ENCODE measurements at regions not wholly inside any gene's neighbourhood (a gene's known extent, or its start where the extent isn't known, plus 50 kb on each side); places are given as distances from the start of the nearest gene placed in this dataset.

DNA sequence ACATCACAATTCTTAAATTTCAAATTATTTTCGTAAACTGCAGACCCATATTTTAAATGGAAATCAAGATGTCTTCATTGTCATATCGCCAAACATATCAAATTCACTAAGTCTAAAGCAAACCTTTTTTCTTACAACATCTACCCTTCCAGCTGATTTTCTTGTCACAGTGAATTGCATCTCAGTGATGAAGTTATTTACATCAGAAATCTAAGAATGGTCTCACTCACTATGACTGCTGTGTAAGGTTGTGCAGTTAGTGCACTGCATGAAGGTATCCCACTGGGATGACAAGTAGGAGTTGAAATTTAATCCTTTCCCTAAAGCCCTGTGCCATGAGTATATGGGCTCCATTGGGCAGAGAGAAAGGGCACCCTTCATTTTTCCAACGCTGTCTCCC lies 399.4 kb upstream of the ITGA1 start:
- FAIRE-seq (no peak), DNase-seq (ENCODE audit: low read depth in 1 of 2, low spot score in 2 of 2) (no peak)
- Histone ChIP-seq H4K8ac (ENCODE audit: extremely low read depth, insufficient read depth, low read length) (no peak overlapping the region), H3K79me1 (ENCODE audit: low read depth, low read length) (no peaks in the 10 kb centered on the region), H3K23me2 (ENCODE audit: low read depth, low read length) (no peaks in the 10 kb centered on the region), H3K4ac (replicated peaks; ENCODE audit: insufficient read length, low read depth, low read length) (no peak overlapping the region), H4K91ac (replicated peaks; ENCODE audit: insufficient read length, low read length) (no peak overlapping the region), H3K14ac (ENCODE audit: insufficient read length) (no peak overlapping the region), H2AFZ (ENCODE audit: low read length) (no peak overlapping the region), H2BK5ac (ENCODE audit: low read depth, low read length) (no peak overlapping the region), H3K27me3 (replicated peaks in 1 of 4; ENCODE audit: control insufficient read depth in 3 of 4, extremely low read depth in 1 of 4, insufficient read depth in 3 of 4, low read length in 3 of 4) (no peaks in the 10 kb centered on the region), H2BK12ac (ENCODE audit: low read depth, low read length) (no peak overlapping the region), H3K18ac (ENCODE audit: extremely low read depth, low read length) (no peak overlapping the region), H3K9me3 (ENCODE audit: insufficient read depth in 2 of 2, low read depth in 1 of 2, low read length in 1 of 2) (no peaks in the 10 kb centered on the region), H3K4me2 (ENCODE audit: insufficient read depth in 1 of 2, low read depth in 2 of 2, low read length in 2 of 2) (no peak overlapping the region), H3K4me1 (replicated peaks in 1 of 4; ENCODE audit: control insufficient read depth in 3 of 4, insufficient read depth in 4 of 4, low read length in 3 of 4) (no peaks in the 10 kb centered on the region), H3K27ac (ENCODE audit: low read depth, low read length) (no peak overlapping the region), H3K79me2 (ENCODE audit: control insufficient read depth in 1 of 2, insufficient read depth in 2 of 2, low read length in 2 of 2) (no peaks in the 10 kb centered on the region), H3K23ac (ENCODE audit: insufficient read length) (no peak overlapping the region), H3K9ac (replicated peaks in 1 of 4; ENCODE audit: extremely low read depth in 1 of 4, low read depth in 3 of 4, low read length in 3 of 4) (no peak overlapping the region), H3K36me3 (ENCODE audit: control insufficient read depth in 2 of 4, insufficient read depth in 4 of 4, low read length in 3 of 4) (no peaks in the 10 kb centered on the region), H3K4me3 (ENCODE audit: extremely low read depth in 1 of 4, insufficient read depth in 2 of 4, low read depth in 3 of 4, low read length in 4 of 4) (no peak overlapping the region), H4K20me1 (replicated peaks in 1 of 2; ENCODE audit: control insufficient read depth in 1 of 2, insufficient read depth in 2 of 2, low read length in 2 of 2) (no peaks in the 10 kb centered on the region), H4K5ac (ENCODE audit: insufficient read length, low read depth, low read length) (no peak overlapping the region), H2BK15ac (ENCODE audit: low read length) (no peak overlapping the region), H2BK120ac (replicated peaks; ENCODE audit: low read depth, low read length) (no peak overlapping the region), H3K56ac (replicated peaks; ENCODE audit: insufficient read length, low read depth, low read length) (no peak overlapping the region), H2BK20ac (ENCODE audit: low read length) (no peak overlapping the region), H2AK5ac (ENCODE audit: low read depth, low read length) (no peak overlapping the region)
- POLR2A ChIA-PET (ENCODE audit: partially characterized antibody) = no interaction called here
- CTCF ChIA-PET (ENCODE audit: partially characterized antibody) = no interaction called here
- WGBS, 2 experiments (ENCODE audit: extremely low coverage in 1 of 2, insufficient coverage in 1 of 2, insufficient read length in 1 of 2, insufficient replicate concordance in 2 of 2, low coverage in 1 of 2, low lambda C conversion rate in 2 of 2, missing lambda C conversion rate in 1 of 2) = 92% methylated on average over 3 of the region's 3 CpGs; no CpG with 5 or more reads in 1 of the 2 experiments
- no peak for TF ChIP-seq CHD1 (IDR thresholded peaks at IDR 0.05; ENCODE audit: low read depth, low read length)
- TF ChIP-seq HDAC6 (IDR thresholded peaks at IDR 0.05; ENCODE audit: low read depth, low read length) = no peak
- TF ChIP-seq JUN (IDR thresholded peaks at IDR 0.05; ENCODE audit: low read depth, low read length) = no peak
- TF ChIP-seq, protein P1, sequence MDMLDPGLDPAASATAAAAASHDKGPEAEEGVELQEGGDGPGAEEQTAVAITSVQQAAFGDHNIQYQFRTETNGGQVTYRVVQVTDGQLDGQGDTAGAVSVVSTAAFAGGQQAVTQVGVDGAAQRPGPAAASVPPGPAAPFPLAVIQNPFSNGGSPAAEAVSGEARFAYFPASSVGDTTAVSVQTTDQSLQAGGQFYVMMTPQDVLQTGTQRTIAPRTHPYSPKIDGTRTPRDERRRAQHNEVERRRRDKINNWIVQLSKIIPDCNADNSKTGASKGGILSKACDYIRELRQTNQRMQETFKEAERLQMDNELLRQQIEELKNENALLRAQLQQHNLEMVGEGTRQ (IDR thresholded peaks at IDR 0.05; ENCODE audit: low read length) = no peak
- no peak for TF ChIP-seq RFX5 (IDR thresholded peaks at IDR 0.05; ENCODE audit: borderline replicate concordance, low read depth, low read length)
- no peak for TF ChIP-seq SIN3A (conservative IDR thresholded peaks at IDR 0.05 in 1 of 2, IDR thresholded peaks at IDR 0.05 in 1 of 2; ENCODE audit: low read depth in 1 of 2, low read length in 2 of 2)
- TF ChIP-seq CREB1 (IDR thresholded peaks at IDR 0.05) = no peak
- no peak for TF ChIP-seq SAP30 (IDR thresholded peaks at IDR 0.05; ENCODE audit: insufficient read depth, insufficient replicate concordance, low read length)
- no peak for TF ChIP-seq JUND (IDR thresholded peaks at IDR 0.05; ENCODE audit: low read length)
- TF ChIP-seq, protein P2, sequence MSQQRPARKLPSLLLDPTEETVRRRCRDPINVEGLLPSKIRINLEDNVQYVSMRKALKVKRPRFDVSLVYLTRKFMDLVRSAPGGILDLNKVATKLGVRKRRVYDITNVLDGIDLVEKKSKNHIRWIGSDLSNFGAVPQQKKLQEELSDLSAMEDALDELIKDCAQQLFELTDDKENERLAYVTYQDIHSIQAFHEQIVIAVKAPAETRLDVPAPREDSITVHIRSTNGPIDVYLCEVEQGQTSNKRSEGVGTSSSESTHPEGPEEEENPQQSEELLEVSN (IDR thresholded peaks at IDR 0.05) = no peak
- no peak for TF ChIP-seq ZNF274 (IDR thresholded peaks at IDR 0.05; ENCODE audit: borderline replicate concordance, extremely low read depth, low read length)
- TF ChIP-seq SIRT6 (IDR thresholded peaks at IDR 0.05; ENCODE audit: low read length) = no peak
- TF ChIP-seq SP2 (IDR thresholded peaks at IDR 0.05; ENCODE audit: low read length) = no peak

Measured in H1 (cell line).